ENCODE measurements at regions not wholly inside any gene's neighbourhood (a gene's known extent, or its start where the extent isn't known, plus 50 kb on each side); places are given as distances from the start of the nearest gene placed in this dataset.
"Not testable (repeated sequence)": the region's sequence is repeated elsewhere in the genome, so short reads cannot be mapped to it uniquely, and the experiment has no call there.

- in situ Hi-C loops (cut with MboI; ENCODE audit: low pct_unique_long_range_greater_than_20kb, low sequenced_read_pairs) = no loop called here
- DNase-seq = no peak
Observed at GRCh38 chr20:55079917-55080316, 604.5 kb downstream of the DOK5 start.

GRCh38 chr20:55074266-55074840, 599.0 kb downstream of the DOK5 start:
- DNase-seq; in situ Hi-C loops (cut with MboI; ENCODE audit: low pct_unique_long_range_greater_than_20kb, low sequenced_read_pairs): not testable (repeated sequence)

DNA sequence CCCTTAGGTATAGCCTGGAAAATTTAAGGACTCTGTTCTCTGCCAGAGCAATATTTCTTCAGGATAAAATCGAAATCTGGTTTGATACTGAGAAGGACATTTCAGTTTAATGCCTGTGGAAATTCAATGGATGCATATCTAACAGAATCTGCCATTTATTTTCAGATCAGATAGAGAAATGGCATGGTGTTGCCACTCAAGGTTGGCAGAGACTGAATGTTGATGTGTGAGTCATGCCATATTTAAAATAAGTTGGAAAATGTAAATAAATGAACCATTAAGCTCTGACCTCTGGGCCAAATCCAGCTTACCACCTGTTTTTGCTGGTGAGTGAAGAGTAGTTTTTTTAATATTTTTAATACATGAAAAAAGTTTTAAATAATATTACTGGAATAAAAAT, 594.6 kb downstream of the DOK5 start:
- no peak for DNase-seq
- in situ Hi-C loops (cut with MboI; ENCODE audit: low pct_unique_long_range_greater_than_20kb, low sequenced_read_pairs) = no loop called here

DNA sequence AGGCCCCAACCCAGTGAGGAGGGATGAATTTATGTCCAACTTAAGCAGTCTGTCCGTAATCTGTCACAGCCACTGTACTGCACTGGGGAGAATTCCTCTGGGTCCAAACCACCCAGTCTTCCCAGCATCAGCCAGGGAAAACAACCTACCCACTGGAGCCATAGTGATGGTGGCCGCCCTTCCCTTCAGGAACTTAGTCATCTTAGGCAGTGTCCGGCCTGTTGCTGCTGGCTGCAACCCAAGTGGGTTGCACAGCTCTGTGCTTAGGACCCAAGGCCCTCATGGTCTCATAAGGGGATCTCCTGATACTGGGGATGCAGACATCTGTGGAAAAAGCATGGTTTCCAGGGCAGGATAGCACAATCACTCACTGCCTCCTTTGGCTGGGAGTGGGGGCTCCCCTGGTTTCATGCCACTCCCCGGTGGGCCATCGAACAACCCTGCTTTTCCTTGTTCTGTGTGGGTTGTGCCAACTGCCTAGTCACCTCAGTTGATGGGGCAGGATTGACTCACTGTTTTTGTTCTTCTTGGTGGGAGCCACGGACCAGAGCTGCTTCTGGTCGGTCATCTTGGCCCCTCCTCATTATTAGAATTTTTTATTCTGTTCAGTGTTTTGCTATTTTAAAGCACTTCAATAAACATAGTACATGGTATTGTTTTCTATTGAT, 591.9 kb downstream of the DOK5 start:
- DNase-seq = no peak
- in situ Hi-C loops (cut with MboI; ENCODE audit: low pct_unique_long_range_greater_than_20kb, low sequenced_read_pairs) = no loop called here

DNA sequence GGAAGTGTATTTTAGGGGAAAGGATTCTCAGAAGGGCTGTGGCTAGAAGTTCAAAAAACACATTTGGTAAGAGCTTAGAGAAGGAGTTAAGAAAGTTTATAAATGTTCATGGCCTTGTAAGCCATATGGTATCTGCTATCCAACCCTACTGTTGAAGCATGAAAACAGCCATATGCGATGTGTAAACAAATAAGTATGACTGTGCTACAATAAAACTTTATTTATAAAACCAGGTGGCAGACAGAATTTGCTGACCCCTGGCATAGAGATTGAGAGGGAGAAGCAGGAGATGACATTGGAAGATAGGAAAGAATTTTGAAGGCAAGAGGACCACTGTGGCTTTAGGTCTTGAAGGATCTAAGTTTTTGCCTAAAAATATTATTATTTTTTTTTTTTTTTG, 583.5 kb downstream of the DOK5 start:
- in situ Hi-C loops (cut with MboI; ENCODE audit: low pct_unique_long_range_greater_than_20kb, low sequenced_read_pairs) = no loop called here
- DNase-seq = no peak

DNA sequence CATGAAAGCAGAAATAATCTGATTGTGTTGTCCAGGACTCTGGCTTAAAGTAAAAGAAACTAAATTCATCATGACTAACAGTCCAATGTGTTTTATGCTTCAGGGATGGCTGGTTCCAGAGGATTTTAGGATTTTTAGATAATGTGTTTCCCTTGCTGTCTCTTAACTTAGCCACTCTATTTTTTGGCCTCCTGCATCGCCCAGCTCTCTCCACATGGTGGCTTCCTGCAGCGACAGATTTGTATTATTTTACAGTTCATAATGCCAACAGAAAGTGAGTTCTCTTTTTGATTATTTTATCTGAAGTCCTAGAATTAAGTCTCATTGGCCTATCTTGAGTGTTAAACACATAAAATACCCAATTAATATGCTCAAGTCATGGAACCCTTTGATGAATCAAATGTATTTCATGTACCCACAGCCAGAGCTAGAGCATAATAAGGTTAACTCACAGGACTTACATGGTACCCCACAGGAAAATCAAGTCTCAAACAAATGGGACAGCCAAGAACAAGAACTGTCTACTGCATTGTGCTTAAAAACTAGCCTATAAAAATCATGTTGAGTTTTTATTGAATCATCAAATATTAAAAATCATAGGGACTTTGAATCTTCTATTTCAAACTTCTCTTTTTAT, 582.5 kb downstream of the DOK5 start:
- no peak for DNase-seq
- in situ Hi-C loops (cut with MboI; ENCODE audit: low pct_unique_long_range_greater_than_20kb, low sequenced_read_pairs) = no loop called here

- DNase-seq = no peak
- in situ Hi-C loops (cut with MboI; ENCODE audit: low pct_unique_long_range_greater_than_20kb, low sequenced_read_pairs) = no loop called here
Observed at GRCh38 chr20:55054453-55054852, 579.1 kb downstream of the DOK5 start.

DNA sequence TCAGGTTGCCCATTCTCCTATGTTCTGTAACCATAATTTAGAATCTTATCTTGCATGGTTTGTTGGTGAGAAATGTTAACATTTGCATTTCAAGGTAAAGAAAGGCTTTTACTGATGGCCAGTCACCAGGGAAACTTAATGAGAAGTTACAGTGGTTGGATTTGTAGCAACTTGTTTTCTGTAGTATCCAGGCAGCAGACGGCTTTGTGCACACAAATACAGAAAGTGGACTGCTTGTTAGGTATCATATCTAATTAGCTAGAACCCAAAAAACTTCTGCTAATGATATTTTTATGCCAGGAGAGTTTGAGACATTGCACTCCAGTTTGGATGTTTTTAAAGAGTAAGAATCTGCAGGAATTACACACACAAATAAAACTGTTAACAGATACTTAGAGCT, 578.0 kb downstream of the DOK5 start:
- no peak for DNase-seq
- in situ Hi-C loops (cut with MboI; ENCODE audit: low pct_unique_long_range_greater_than_20kb, low sequenced_read_pairs) = no loop called here

DNA sequence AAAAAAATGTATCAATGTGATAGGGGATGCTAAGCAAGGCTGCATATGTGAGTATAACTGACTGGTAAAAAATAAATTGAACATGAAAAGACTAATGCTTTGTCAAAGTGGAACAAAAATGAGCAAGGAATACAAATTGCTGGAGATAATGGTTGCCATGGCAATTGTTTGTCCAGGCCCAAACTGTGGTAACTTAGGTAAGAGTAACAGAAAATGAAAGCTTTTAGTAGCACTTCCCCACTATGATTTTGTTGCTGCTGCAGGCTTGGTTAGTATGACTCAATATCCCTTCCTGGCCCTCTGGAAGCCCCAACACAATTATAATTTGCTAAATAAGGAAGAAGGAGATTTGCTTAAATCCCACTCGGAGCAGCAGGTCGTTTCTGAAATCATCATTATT, 577.1 kb downstream of the DOK5 start:
- in situ Hi-C loops (cut with MboI; ENCODE audit: low pct_unique_long_range_greater_than_20kb, low sequenced_read_pairs) = no loop called here
- no peak for DNase-seq

- DNase-seq = no peak
- in situ Hi-C loops (cut with MboI; ENCODE audit: low pct_unique_long_range_greater_than_20kb, low sequenced_read_pairs) = no loop called here
Observed at GRCh38 chr20:55038684-55039083, 563.3 kb downstream of the DOK5 start.

DNA sequence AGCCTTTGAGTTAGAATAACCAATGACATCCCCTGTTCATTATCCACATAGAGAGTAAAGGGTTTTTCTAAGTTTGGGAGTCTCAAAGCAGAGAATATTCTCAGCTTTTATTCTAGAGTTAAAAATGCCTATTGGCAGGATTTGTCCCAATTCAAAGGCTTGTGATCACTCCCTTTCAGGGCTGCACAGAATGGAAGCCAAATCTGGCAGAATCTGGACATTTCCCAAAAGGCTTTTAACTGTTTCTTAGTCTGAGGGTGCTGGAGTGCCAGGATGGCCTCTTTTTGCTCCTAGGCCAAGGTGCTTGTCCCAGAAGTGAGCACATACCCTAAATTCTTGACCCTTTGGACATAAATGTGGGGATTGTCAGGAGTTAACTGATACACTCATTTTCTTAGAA, 556.6 kb downstream of the DOK5 start:
- in situ Hi-C loops (cut with MboI; ENCODE audit: low pct_unique_long_range_greater_than_20kb, low sequenced_read_pairs) = no loop called here
- DNase-seq = no peak

DNA sequence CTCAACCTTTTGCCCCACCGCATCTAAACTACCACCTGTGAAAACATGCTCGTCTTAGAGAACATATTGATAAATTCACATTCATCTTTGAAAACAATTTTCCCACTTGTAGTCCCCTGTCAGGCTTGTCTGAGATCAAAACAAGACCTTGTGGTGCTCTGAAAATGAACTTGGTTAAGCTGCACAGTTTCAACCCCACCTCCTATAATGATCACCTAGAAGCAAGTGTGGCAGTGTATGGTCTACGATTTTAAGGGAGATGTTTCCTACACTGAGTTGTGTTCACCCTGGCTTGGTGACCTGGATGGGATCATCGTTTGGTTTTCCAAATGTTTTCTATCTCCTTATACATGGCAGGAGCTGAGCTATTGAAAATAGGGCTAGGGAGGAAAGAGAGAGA, 539.4 kb downstream of the DOK5 start:
- in situ Hi-C loops (cut with MboI; ENCODE audit: low pct_unique_long_range_greater_than_20kb, low sequenced_read_pairs) = no loop called here
- no peak for DNase-seq

DNA sequence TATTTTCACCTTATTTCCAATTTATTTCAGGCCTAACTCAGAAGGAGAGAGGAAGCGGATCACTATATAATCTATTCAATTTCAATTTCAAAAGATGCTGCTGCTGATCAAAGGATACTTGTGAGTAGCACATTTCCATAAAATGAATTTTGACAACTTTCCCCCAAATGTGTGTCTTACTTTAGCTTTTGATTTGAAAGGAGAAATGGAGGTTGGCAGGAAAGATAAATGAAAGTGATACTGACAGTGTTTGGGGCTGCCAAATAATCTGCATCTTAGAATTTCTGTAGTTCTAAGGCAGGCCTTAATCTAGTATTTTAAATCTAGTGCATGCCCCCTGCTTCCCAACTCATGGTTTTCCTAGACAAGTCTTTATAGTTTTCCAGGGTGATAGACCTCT, 535.4 kb downstream of the DOK5 start:
- in situ Hi-C loops (cut with MboI; ENCODE audit: low pct_unique_long_range_greater_than_20kb, low sequenced_read_pairs) = no loop called here
- no peak for DNase-seq

GRCh38 chr20:55009066-55009465, 533.7 kb downstream of the DOK5 start:
- in situ Hi-C loops (cut with MboI; ENCODE audit: low pct_unique_long_range_greater_than_20kb, low sequenced_read_pairs) = no loop called here
- DNase-seq = no peak

- in situ Hi-C loops (cut with MboI; ENCODE audit: low pct_unique_long_range_greater_than_20kb, low sequenced_read_pairs) = no loop called here
- no peak for DNase-seq
Observed at GRCh38 chr20:55004044-55004443, 528.7 kb downstream of the DOK5 start.

DNA sequence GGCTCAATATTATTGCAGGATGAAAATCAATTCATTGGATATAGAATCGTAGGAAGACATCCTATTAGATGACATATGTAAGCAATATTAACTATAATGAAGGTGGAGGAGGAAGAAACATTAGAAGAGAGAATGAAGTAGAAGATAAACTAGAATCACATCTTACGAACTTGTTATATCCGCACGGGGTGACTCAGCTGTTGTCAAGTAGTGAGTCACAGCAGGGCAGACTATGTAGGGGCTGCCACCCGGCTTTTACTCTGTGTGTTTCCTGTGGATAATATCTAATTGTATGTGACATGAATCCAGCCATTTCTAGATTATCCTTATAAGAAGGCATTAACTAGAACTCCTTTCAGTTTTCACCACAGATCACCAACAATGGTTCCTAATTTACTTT, 520.2 kb downstream of the DOK5 start:
- DNase-seq = no peak
- in situ Hi-C loops (cut with MboI; ENCODE audit: low pct_unique_long_range_greater_than_20kb, low sequenced_read_pairs) = no loop called here

DNA sequence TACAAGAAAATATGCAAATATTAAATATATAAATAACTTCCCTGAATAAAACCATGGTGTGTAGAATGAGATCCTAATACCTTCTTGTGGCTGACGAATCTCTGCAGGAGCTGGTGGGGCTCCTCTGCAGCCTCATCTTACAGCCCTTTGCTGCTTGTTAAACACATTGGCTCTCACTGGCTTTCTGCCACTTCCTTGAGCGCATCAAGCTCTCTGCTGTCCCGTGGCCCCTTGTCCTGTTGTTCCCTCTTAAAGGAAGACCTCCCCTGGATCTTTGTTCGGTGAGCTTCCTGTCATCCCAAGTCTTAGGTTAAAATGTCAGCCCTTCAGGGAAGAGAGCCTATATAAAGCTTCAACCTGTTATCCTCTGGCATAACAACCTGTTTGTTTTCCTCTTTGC, 519.6 kb downstream of the DOK5 start:
- in situ Hi-C loops (cut with MboI; ENCODE audit: low pct_unique_long_range_greater_than_20kb, low sequenced_read_pairs) = no loop called here
- DNase-seq = no peak

DNA sequence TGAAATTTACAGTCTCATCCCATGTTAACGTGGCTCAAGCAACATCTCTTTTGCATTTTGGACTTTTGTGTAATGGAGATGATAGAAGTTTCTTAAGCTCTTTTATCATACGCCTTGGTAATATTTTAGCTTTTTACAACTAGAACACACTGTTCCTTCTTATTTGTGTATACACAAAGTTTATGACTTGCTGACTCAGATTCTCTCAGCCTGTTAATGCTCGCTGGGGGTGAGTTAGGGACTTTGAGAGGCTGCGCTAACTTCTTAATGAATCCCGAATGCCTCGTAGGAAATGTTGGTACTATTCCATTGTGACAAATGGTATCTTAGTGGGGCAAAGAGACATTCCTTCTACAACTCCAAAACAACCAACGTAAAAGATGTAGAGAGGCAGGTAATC, 509.7 kb downstream of the DOK5 start:
- no peak for DNase-seq
- in situ Hi-C loops (cut with MboI; ENCODE audit: low pct_unique_long_range_greater_than_20kb, low sequenced_read_pairs) = no loop called here

- in situ Hi-C loops (cut with MboI; ENCODE audit: low pct_unique_long_range_greater_than_20kb, low sequenced_read_pairs) = no loop called here
Observed at GRCh38 chr20:54984104-54984448, 508.7 kb downstream of the DOK5 start.

GRCh38 chr20:54983394-54984103, 508.2 kb downstream of the DOK5 start:
- in situ Hi-C loops (cut with MboI; ENCODE audit: low pct_unique_long_range_greater_than_20kb, low sequenced_read_pairs); DNase-seq: not testable (repeated sequence)

More at GRCh38 chr20:54984104-54984448, 508.7 kb downstream of the DOK5 start:
- no peak for DNase-seq

Data from KBM-7 (cell line).